ENCODE measurements at regions not wholly inside any gene's neighbourhood (a gene's known extent, or its start where the extent isn't known, plus 50 kb on each side); places are given as distances from the start of the nearest gene placed in this dataset.

DNA sequence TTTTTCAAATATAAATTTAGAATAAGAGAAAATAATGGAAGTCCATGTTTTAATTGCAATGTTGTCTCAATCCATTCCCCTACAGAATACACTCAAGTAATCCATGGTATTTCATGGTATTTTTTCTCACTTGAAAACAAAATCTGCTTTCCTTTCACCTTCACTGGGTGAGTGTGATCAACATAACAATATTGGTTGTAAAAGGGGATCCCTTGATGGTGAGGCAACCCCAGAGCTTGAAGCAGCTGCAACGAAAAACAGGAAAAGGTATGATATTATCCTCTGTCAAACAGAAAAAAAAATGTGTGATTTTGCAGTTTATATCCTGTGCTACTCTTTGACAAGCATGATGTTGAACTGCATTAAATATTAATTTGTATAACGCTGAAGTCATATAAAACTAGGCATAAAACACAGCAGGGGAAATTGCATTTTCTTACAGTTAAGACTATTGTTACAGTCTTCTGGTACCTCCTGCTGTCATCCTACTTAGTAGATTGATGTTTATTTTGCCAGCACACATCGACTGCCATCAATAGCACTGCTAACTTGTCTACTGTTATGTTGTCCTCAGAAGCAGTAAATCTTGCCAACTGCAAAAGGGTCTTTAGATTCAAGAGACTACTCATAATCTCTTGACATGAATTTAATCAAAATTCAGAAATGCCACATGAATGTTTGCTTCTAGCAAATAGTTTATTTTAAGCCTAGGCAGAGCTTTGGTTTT, 373.1 kb upstream of the MIR17HG start (continued):
- TF ChIP-seq ZNF512 (CRISPR knock-in tag; IDR thresholded peaks at IDR 0.05; ENCODE audit: borderline replicate concordance) (no peak), JAZF1 (CRISPR knock-in tag; IDR thresholded peaks at IDR 0.05) (no peak), RORB (CRISPR knock-in tag; IDR thresholded peaks at IDR 0.05) (no peak), ZNF138 (CRISPR knock-in tag; conservative IDR thresholded peaks at IDR 0.05) (no peak), ETV6 (CRISPR knock-in tag; IDR thresholded peaks at IDR 0.05) (no peak)

- peaks cover 20% of the 10 kb centered on the region for H3K9me3 Mint-ChIP-seq
Observed at GRCh38 chr13:90979059-90979458, 368.4 kb upstream of the MIR17HG start.

More at GRCh38 chr13:90979059-90979458, 368.4 kb upstream of the MIR17HG start:
- ChIA-PET CTCF (no interaction called here), POLR2A (no interaction called here)
- H3K4me1 Mint-ChIP-seq: peaks cover 34% of the 10 kb centered on the region
- peaks cover 4% of the 10 kb centered on the region; the same call in 1 of the 2 replicates for H3K36me3 Mint-ChIP-seq
- ATAC-seq: no peak
- no peak for DNase-seq (ENCODE audit: low spot score)
- no peaks in the 10 kb centered on the region for H3K27me3 Mint-ChIP-seq (ENCODE audit: low read depth)
- no peak overlapping the region for H3K27ac Mint-ChIP-seq
- no peak for TF ChIP-seq ZNF396 (CRISPR knock-in tag; IDR thresholded peaks at IDR 0.05; ENCODE audit: borderline replicate concordance)
- no peak for TF ChIP-seq SP1 (CRISPR knock-in tag; conservative IDR thresholded peaks at IDR 0.05)
- TF ChIP-seq ESRRA (CRISPR knock-in tag; IDR thresholded peaks at IDR 0.05; ENCODE audit: borderline replicate concordance): no peak
- TF ChIP-seq, protein P1, sequence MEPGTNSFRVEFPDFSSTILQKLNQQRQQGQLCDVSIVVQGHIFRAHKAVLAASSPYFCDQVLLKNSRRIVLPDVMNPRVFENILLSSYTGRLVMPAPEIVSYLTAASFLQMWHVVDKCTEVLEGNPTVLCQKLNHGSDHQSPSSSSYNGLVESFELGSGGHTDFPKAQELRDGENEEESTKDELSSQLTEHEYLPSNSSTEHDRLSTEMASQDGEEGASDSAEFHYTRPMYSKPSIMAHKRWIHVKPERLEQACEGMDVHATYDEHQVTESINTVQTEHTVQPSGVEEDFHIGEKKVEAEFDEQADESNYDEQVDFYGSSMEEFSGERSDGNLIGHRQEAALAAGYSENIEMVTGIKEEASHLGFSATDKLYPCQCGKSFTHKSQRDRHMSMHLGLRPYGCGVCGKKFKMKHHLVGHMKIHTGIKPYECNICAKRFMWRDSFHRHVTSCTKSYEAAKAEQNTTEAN (CRISPR knock-in tag; IDR thresholded peaks at IDR 0.05): no peak
- no peak for TF ChIP-seq NR3C1 (CRISPR knock-in tag; conservative IDR thresholded peaks at IDR 0.05; ENCODE audit: low read depth)
- TF ChIP-seq, protein P2, sequence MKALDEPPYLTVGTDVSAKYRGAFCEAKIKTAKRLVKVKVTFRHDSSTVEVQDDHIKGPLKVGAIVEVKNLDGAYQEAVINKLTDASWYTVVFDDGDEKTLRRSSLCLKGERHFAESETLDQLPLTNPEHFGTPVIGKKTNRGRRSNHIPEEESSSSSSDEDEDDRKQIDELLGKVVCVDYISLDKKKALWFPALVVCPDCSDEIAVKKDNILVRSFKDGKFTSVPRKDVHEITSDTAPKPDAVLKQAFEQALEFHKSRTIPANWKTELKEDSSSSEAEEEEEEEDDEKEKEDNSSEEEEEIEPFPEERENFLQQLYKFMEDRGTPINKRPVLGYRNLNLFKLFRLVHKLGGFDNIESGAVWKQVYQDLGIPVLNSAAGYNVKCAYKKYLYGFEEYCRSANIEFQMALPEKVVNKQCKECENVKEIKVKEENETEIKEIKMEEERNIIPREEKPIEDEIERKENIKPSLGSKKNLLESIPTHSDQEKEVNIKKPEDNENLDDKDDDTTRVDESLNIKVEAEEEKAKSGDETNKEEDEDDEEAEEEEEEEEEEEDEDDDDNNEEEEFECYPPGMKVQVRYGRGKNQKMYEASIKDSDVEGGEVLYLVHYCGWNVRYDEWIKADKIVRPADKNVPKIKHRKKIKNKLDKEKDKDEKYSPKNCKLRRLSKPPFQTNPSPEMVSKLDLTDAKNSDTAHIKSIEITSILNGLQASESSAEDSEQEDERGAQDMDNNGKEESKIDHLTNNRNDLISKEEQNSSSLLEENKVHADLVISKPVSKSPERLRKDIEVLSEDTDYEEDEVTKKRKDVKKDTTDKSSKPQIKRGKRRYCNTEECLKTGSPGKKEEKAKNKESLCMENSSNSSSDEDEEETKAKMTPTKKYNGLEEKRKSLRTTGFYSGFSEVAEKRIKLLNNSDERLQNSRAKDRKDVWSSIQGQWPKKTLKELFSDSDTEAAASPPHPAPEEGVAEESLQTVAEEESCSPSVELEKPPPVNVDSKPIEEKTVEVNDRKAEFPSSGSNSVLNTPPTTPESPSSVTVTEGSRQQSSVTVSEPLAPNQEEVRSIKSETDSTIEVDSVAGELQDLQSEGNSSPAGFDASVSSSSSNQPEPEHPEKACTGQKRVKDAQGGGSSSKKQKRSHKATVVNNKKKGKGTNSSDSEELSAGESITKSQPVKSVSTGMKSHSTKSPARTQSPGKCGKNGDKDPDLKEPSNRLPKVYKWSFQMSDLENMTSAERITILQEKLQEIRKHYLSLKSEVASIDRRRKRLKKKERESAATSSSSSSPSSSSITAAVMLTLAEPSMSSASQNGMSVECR (CRISPR knock-in tag; IDR thresholded peaks at IDR 0.05; ENCODE audit: borderline replicate concordance): no peak
- TF ChIP-seq, protein P3, sequence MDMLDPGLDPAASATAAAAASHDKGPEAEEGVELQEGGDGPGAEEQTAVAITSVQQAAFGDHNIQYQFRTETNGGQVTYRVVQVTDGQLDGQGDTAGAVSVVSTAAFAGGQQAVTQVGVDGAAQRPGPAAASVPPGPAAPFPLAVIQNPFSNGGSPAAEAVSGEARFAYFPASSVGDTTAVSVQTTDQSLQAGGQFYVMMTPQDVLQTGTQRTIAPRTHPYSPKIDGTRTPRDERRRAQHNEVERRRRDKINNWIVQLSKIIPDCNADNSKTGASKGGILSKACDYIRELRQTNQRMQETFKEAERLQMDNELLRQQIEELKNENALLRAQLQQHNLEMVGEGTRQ (CRISPR knock-in tag; IDR thresholded peaks at IDR 0.05): no peak
- TF ChIP-seq, protein P4, sequence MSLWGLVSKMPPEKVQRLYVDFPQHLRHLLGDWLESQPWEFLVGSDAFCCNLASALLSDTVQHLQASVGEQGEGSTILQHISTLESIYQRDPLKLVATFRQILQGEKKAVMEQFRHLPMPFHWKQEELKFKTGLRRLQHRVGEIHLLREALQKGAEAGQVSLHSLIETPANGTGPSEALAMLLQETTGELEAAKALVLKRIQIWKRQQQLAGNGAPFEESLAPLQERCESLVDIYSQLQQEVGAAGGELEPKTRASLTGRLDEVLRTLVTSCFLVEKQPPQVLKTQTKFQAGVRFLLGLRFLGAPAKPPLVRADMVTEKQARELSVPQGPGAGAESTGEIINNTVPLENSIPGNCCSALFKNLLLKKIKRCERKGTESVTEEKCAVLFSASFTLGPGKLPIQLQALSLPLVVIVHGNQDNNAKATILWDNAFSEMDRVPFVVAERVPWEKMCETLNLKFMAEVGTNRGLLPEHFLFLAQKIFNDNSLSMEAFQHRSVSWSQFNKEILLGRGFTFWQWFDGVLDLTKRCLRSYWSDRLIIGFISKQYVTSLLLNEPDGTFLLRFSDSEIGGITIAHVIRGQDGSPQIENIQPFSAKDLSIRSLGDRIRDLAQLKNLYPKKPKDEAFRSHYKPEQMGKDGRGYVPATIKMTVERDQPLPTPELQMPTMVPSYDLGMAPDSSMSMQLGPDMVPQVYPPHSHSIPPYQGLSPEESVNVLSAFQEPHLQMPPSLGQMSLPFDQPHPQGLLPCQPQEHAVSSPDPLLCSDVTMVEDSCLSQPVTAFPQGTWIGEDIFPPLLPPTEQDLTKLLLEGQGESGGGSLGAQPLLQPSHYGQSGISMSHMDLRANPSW (CRISPR knock-in tag; conservative IDR thresholded peaks at IDR 0.05; ENCODE audit: low read depth): no peak
- TF ChIP-seq ZNF138 (CRISPR knock-in tag; conservative IDR thresholded peaks at IDR 0.05): no peak
- TF ChIP-seq FOXJ3 (CRISPR knock-in tag; IDR thresholded peaks at IDR 0.05; ENCODE audit: borderline replicate concordance): no peak
- no peak for TF ChIP-seq IRF2 (CRISPR knock-in tag; IDR thresholded peaks at IDR 0.05; ENCODE audit: borderline replicate concordance, low read depth)
- TF ChIP-seq OVOL2 (CRISPR knock-in tag; IDR thresholded peaks at IDR 0.05; ENCODE audit: borderline replicate concordance): no peak
- TF ChIP-seq, protein P5, sequence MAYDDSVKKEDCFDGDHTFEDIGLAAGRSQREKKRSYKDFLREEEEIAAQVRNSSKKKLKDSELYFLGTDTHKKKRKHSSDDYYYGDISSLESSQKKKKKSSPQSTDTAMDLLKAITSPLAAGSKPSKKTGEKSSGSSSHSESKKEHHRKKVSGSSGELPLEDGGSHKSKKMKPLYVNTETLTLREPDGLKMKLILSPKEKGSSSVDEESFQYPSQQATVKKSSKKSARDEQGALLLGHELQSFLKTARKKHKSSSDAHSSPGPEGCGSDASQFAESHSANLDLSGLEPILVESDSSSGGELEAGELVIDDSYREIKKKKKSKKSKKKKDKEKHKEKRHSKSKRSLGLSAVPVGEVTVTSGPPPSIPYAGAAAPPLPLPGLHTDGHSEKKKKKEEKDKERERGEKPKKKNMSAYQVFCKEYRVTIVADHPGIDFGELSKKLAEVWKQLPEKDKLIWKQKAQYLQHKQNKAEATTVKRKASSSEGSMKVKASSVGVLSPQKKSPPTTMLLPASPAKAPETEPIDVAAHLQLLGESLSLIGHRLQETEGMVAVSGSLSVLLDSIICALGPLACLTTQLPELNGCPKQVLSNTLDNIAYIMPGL (CRISPR knock-in tag; IDR thresholded peaks at IDR 0.05): no peak
- no peak for TF ChIP-seq ZNF671 (CRISPR knock-in tag; IDR thresholded peaks at IDR 0.05)
- TF ChIP-seq, protein P6, sequence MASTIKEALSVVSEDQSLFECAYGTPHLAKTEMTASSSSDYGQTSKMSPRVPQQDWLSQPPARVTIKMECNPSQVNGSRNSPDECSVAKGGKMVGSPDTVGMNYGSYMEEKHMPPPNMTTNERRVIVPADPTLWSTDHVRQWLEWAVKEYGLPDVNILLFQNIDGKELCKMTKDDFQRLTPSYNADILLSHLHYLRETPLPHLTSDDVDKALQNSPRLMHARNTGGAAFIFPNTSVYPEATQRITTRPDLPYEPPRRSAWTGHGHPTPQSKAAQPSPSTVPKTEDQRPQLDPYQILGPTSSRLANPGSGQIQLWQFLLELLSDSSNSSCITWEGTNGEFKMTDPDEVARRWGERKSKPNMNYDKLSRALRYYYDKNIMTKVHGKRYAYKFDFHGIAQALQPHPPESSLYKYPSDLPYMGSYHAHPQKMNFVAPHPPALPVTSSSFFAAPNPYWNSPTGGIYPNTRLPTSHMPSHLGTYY (CRISPR knock-in tag; IDR thresholded peaks at IDR 0.05): no peak
- TF ChIP-seq ELF4 (CRISPR knock-in tag; IDR thresholded peaks at IDR 0.05; ENCODE audit: low read depth): no peak
- H3K4me3 Mint-ChIP-seq: no peak overlapping the region
